GM03348 (cell line): ENCODE measurements at regions not wholly inside any gene's neighbourhood (a gene's known extent, or its start where the extent isn't known, plus 50 kb on each side); places are given as distances from the start of the nearest gene placed in this dataset.
"Not testable (repeated sequence)": the region's sequence is repeated elsewhere in the genome, so short reads cannot be mapped to it uniquely, and the experiment has no call there.

Experiments used
- DNase-seq: peaks from one replicate; pipeline ENCODE4 v3.0.0; 2012; ENCODE audit warnings: low spot score

DNA sequence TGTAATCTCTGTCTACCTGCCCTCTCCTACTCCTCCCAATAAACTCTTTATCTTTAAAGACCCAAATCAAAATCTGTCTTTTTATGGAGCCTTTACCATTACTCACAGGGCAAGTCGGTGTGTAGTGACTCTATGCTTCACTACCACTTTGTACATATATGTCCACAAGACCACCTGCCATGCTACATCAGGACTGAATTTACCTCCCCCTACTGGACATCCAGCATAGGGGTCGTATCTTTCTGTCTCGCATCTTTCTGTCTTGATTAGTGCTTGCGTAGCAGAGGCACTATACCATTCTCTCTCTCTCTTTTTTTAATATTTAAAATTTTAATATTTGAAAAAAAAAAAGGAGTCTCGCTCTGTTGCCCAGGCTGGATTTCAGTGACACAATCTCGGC, 587.5 kb downstream of the SOX5 start:
- DNase-seq = no peak

DNA sequence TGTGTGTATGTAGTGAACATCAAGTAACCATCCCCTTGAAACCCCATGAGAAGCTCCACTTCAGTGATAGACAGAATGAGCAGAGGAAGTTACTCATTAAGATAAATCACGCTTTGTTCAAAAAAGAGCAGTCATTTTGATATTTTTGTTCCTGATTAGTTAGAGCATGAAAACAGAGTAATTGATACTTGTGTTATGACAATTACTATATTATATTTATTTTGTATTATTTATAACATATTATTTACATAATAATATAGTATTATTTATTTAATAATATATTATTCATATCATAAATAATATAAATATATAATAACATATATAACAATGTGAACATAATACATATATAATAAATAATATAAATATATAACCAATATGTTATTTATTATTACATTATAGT, 580.9 kb downstream of the SOX5 start:
- no peak for DNase-seq

DNA sequence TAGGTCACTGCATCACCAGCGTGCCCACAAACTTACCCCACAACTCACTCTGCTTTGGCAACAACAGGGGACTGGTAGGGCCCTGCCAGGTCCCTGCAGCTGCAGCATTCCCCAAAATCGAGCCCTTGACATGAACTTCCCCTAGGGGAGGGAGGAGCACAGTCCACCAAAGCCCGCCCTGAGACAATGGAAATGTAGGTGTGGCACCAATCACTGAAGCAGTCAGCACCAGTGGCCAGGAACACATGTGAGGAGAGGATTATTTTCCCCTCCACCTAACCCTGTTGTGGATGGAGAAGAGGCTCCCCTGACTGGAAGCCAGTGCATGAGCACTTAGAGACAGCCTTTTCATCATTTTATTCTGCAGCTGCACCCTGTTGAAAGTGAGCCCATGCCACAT, 573.8 kb downstream of the SOX5 start:
- DNase-seq = no peak

- no peak for DNase-seq
These were observed 573.2 kb downstream of the SOX5 start for GRCh38 chr12:23376238-23376637.

GRCh38 chr12:23380419-23381100, 568.9 kb downstream of the SOX5 start:
- no peak for DNase-seq

DNA sequence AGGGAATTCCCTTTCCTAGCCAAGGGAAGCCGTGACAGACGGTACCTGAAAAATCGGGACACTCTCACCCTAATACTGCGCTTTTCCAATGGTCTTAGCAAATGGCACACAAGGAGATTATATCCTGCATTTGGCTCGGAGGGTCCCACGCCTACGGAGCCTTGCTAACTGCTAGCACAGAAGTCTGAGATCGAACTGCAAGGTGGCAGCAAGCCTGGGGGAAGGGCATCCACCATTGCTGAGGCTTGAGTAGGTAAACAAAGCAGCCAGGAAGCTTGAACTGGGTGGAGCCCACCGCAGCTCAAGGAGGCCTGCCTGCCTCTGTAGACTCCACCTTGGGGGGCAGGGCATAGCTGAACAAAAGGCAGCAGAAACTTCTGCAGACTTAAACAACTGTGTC, 560.6 kb downstream of the SOX5 start:
- not testable (repeated sequence) for DNase-seq

DNA sequence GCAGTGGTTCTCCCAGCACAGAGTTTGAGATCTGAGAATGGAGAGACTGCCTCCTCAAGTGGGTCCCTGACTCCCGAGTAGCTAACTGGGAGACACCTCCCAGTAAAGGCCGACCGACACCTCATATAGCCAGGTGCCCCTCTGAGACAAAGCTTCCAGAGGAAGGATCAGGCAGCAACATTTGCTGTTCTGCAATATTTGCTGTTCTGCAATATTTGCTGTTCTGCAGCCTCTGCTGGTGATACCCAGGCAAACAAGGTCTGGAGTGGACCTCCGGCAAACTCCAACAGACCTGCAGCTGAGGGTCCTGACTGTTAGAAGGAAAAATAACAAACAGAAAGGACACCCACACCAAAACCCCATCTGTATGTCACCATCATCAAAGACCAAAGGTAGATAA, 560.2 kb downstream of the SOX5 start:
- DNase-seq = not testable (repeated sequence)

GRCh38 chr12:23399402-23399933, 550.0 kb downstream of the SOX5 start:
- no peak for DNase-seq

DNA sequence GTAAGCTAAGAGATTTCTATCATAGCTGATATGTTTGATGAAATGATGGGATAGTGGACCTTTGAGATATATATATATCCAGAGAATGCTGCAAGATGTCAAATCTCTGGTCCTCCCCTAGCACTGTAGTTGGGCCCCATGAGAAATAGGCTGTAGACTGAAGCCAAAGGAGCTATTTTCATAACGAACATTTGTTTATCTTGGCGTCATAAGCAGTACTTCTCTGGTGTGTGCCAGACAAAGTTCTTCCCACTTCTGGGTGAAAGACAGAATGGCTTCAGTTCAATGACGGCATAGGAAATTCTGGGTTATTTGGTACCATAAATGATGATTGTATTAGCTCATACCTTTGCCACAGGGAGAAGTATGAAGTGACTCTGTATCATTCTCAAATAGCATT, 534.3 kb downstream of the SOX5 start:
- no peak for DNase-seq

DNA sequence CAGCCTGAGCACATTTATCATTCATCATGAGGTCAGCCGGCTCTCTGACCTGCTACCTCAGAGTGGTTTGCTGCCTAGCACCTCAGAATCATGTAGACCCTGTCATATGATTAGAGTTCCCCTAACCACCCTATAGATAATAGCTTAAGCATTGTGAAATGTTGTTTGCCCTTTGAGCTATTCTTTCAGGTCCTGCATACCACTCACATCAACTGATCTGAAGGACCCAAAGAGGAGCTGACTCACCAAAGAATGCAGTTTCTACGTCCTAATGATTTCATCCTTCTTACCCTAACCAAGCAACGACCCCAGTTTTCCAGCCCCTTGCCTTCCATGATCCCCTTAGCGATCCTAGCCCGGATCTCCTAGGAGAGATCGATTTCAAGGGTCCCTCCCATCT, 527.9 kb downstream of the SOX5 start:
- no peak for DNase-seq

DNA sequence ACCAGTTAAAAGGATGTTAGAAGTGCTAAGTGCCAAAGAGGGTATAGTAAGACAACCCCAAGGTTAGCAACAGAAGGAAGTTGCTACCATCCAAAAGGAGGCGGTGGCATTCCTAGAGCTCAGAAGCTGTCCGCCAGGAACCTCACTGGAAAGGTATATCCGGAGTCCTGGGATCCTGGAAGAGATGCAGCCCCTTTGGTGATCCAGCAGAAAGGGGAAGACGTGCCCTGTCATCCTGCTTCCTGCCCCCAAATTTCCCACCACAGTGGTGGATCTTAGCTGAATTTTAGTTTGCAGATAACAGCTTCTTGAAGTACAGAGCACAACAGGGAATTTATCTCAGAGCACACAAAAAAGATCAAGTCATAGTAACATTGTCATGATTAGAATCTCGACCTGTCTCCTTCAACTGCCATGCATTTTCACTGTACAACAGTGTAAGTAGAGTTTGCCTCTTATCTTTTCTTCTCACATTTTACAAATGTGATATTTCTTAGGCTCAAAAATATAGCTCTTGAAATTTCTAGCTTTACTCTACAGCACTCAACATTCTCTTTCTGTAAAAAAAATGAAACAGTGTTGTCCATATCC, 526.3 kb downstream of the SOX5 start:
- no peak for DNase-seq

DNA sequence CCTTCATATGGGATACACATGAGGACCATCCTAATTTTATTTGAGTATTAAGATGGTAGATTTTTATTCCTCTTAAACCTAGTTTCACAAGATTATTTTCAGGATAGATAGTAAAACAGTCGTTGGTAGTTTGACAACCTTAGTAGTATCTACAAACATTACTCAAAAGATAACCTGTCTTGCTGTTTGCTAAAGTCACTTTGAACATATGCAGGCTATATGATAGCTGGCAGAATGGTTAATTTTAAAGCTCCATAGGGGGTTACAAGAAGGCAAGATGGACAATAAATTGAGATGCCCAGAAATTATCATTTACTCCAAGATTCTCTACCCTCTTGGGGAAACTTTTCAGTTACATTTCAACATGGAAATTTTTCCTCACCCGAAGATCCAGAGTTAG, 525.7 kb downstream of the SOX5 start:
- DNase-seq = no peak

DNA sequence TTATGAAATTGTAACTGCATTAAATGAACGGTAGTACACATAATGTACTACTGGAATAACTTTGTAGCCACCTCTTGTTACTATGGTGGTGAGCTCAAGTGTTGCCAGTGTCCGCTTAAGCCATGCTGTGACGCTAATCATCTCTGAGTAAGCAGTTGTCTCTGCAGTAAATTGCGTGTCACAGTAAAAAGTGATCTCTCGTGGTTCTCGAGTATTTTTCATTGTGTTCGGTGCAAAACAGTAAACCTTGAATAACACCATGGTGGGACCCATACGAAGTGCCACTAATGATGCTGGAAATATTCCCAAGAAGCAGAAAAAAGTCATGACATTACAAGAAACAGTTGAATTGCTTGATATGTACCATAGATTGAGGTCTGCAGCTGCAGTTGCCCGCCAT, 524.8 kb downstream of the SOX5 start:
- no peak for DNase-seq

- DNase-seq = no peak
These were observed 523.1 kb downstream of the SOX5 start for GRCh38 chr12:23426328-23426727.

DNA sequence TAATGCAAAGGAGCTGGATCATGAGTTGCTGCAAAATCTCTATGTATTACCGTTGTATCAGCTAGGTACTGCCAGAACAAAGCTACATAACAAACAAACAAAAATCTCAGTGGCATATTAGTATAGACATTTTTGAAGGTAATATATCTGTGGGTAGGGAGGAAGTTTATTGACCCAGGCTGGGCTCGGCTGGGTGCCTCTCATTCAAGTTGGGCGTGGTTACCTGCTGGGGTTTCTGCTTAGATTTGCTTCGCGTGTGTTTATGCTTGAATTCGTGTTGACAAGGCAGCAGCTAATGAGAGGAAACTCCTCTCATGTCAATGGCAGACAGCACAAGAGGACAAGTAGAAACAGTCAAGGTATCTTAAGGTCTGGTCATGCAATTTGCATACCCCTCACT, 520.7 kb downstream of the SOX5 start:
- no peak for DNase-seq

GRCh38 chr12:23431006-23431405, 518.5 kb downstream of the SOX5 start:
- no peak for DNase-seq

GRCh38 chr12:23433121-23433520, 516.3 kb downstream of the SOX5 start:
- no peak for DNase-seq

DNA sequence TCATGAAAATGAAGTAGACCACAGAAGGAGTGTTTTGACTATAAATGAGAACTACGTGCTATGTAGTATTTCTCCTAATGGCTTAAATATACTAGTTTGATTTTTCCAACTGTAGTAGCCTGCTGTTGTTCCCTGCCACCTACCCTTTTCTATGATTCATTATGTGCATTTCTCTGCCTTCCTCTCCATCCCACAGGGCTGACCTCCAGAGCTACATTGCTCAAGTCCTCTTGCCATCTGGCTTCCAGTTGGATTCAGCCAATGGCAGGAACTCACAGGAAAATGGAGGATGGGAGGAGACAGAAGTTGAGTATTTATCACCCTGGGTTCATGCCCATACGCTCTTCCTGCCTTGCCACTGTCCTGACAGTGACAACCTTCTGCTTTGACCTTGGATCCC, 515.3 kb downstream of the SOX5 start:
- DNase-seq = no peak

GRCh38 chr12:23446746-23447145, 502.7 kb downstream of the SOX5 start:
- no peak for DNase-seq

GRCh38 chr12:23450810-23451209, 498.7 kb downstream of the SOX5 start:
- no peak for DNase-seq

DNA sequence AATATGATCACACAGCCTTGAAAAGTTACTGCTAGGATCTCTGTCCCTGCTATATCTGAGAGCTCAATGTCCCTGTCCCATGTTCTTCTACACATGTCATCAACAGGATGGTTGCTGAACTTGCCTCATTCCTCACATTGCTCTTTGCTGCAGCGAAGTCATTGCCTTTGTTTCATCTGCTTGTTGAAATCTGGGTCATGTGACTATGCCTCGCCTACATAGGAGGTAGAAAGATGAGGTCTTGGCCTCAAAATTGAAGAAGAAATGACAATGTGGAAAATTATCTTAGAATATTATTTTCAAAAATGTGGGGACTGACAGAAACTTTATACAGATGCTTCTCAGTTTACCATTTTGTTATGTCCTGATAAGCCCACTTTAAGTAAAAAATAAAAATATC, 494.2 kb downstream of the SOX5 start:
- DNase-seq = no peak

GRCh38 chr12:23458640-23459039, 490.8 kb downstream of the SOX5 start:
- DNase-seq = no peak

DNA sequence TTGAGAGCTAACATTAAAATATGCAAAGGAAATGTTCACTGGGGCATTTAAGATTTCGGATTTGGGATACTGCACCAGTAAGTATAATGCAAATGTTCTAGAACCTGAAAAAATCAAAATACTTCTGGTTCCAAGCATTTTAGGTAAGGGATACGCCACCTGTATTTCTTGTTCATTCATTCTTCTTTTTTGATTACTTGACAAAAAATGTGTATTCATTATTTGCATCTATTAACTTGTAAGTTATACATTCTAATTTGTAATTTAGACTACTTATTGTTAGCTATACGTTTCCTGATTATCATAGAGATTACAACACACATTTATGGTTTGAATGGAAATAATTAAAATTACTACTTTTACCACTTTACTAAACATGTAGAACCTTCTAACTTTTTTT, 486.9 kb downstream of the SOX5 start:
- DNase-seq = no peak

DNA sequence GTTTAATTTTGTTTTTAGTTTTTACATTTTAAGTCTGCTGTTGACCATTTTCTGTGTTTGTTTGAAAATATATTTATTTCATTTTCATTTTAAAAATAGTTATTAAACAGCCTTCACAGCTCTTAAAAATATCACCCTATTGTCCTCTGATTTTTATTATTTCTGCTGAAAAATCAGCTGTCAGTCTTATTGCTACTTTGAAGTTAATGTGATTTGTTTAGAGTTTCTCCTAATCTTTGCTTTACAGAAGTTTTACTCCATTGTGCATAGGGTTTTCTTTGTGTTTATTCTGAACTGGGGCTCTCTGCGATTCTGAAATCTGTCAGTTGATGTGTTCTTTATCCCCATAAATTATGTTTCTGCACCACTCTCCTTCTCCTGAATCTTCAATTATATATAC, 486.3 kb downstream of the SOX5 start:
- DNase-seq = no peak
